Choroid plexus epithelial cell (primary cell): ENCODE measurements at regions not wholly inside any gene's neighbourhood (a gene's known extent, or its start where the extent isn't known, plus 50 kb on each side); places are given as distances from the start of the nearest gene placed in this dataset.
A peak's percentile ranks its signal among the peaks of the same experiment; 100 is the strongest.

Experiments
- DNase-seq: peaks from one replicate; pipeline ENCODE4 v3.0.0-alpha.2; 2010; ENCODE audit warnings: low read depth
- H3K4me3 ChIP-seq: 2 replicates; pipeline ENCODE4 v1.5.1; 2011; ENCODE audit warnings: low read depth, mild to moderate bottlenecking, control low read depth, low read length, moderate library complexity
- CTCF ChIP-seq: conservative IDR thresholded peaks from 2 replicates; pipeline ENCODE4 v1.5.1; 2011; ENCODE audit warnings: low read depth, mild to moderate bottlenecking, control low read depth, inconsistent platforms, low read length, moderate library complexity

GRCh38 chr13:30844548-30845296 lies 61.3 kb upstream of the MEDAG start:
- H3K4me3 ChIP-seq = no peak overlapping the region
- no peak for TF ChIP-seq CTCF
- no peak for DNase-seq

DNA sequence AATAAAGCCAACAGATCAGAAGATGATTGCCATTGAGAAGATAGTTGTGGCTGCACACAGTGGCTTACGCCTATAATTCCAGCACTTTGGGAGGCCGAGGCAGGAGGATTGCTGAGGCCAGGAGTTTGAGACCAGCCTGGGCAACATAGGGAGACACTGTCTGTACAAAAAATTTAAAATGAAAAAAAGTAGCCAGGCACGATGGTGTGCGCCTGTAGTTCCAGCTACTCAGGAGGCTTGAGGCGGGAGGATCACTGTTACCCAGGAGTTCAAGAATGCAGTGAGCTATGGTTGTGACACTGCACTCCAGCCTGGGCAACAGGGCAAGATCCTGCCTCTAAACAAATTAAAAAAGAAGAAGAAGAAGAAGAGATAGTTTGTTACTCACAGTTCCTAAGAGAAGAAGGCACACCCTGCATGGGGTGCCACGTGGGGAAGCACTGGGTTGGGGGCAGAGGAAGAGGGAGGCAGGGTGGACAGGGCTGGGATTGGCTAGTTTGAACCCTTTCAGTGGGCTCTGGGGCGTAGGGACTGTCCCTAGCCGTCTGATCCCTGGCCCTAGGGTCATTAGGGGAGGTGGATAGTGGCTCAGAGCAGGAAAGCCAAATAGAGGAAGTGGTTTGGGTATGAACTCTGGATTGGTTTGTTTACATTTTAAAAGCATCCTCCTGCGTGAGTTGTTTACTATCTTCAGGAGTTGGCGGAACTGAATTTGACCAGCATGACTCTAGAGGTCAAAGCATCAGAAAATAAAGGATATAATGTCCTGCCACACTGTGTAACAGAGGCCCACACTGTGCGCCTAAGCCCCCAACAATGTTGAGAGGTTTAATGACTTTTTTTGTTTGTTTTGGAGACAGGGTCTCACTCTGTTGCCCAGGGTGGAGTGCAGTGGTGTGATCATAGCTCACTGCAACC lies 60.5 kb upstream of the MEDAG start:
- no peak for TF ChIP-seq CTCF
- peak; percentile 36 for DNase-seq
- H3K4me3 ChIP-seq = no peak overlapping the region

- no peak for TF ChIP-seq CTCF
- H3K4me3 ChIP-seq = no peak overlapping the region
- peak; percentile 82 for DNase-seq
Measured at GRCh38 chr13:30846311-30846710, 59.8 kb upstream of the MEDAG start.

DNA sequence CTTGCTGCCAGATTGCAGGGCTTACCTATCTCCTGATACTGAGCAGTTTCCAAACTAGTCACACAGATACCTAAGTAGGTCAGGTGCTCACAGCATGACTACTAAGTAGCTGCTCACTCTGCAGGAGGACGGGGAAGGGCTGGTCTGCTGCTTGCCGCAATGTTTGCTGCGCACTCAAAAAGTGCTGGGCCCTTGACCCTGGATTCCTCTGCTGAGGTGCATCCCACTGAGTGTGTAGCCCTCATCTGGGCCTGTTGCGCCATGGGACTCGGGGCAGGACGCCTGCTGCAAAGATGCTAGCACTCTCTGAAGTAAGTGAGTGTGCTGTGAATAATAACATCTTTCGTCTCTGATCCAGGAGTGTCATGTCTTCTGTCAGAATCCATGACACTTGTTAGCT lies 59.2 kb upstream of the MEDAG start:
- DNase-seq = peak; percentile 98
- H3K4me3 ChIP-seq = no peak overlapping the region
- TF ChIP-seq CTCF = no peak

- no peak for TF ChIP-seq CTCF
- peak; percentile 100 for DNase-seq
- no peak overlapping the region for H3K4me3 ChIP-seq
Measured at GRCh38 chr13:30847650-30848307, 58.3 kb upstream of the MEDAG start.

DNA sequence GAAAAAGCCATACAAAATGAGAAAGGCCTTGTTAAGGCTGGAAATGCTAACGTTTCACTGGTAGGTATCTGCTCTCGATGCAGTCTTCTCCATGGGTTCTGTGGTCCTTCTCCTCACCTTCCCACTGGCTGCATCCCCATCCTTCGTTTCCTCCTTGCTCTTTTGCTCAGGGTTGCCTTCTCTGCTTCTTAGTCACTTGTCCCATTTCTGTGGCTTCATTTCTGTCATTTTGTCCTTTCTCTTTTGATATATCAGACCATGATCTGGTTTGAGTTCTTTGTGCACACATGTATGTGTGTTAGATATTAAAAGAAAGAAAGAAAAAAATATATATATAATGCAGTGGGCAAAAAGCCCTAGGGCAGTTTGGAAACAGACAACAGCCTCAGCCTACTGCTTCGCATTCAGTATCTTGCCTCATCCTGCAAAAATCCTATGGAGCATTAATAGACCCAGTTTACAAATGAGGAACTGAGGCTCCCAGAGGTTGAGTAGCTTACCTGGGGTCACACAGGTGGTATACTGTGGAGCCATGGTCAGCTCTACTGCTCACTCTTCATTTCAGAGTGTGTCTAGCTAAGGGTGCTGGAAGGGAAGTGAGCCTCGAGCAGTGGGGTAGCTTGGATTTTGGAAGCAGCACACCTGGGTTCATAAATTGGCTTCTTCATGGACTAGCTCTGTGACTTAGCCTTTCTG lies 57.6 kb upstream of the MEDAG start:
- DNase-seq = no peak
- H3K4me3 ChIP-seq = no peak overlapping the region
- TF ChIP-seq CTCF = no peak
